GM04504 (cell line): ENCODE measurements at regions not wholly inside any gene's neighbourhood (a gene's known extent, or its start where the extent isn't known, plus 50 kb on each side); places are given as distances from the start of the nearest gene placed in this dataset.
"Not testable (repeated sequence)": the region's sequence is repeated elsewhere in the genome, so short reads cannot be mapped to it uniquely, and the experiment has no call there.

Source experiments
- DNase-seq: peaks from one replicate; pipeline ENCODE4 v3.0.0-alpha.2; 2012; ENCODE audit warnings: low read depth

DNA sequence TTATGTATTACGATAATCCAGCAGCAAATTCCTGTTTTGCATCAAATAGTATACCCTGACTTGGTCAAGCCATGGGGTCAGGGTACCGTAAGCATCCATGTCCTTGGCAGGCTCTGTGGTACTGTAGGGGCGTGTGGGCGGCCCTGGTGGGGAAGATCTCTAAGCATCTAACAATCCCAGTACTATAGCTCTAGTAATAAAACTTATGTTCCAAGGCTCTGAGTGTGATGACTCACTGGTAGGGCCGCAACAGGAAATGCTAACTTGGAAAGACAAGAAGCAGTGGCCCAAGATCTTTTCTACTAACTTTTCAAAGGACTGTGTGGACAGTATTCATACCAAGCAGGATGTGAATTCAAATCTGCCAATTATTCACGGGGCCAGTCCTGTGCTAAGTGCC lies 63.8 kb downstream of the CLEC18A start:
- not testable (repeated sequence) for DNase-seq

DNA sequence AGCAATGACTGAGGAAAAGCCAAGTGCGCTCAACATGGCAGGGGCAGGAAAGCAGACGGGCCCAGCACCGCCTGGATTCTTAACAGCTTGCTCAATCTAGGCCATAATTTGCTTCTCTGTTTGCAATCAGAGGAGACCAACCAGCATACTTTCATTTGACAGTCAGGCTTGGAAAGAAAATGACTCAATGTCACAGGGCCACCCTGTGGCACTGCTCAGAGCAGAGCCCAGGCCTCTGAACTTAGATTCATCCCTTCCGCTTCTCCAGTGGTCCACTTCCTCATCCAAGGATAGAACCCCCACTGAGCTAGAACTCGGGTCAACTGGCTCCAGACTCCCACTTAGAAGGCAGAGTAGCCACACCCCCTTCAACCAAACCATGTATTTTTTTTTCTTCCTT lies 65.6 kb downstream of the CLEC18A start:
- DNase-seq, result not testable (repeated sequence)

DNA sequence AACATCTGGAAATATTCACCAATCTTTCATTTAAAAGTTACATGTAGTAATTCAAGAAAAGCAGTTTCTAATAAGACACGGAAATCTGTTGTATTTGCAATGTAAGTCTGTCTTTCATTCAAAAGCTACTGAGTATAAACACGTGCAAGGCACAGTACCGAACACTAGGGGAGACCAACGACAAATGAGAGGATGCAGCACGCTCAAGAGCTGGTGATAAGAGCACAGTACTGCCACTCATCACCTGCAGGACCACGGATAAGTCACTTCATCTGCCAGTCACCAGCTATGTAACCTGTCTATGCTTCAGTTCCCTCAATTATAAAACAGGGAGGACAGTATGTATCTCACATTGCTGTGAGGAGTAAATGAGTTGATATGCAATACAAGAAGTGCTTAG lies 67.1 kb downstream of the CLEC18A start:
- DNase-seq, result no peak

DNA sequence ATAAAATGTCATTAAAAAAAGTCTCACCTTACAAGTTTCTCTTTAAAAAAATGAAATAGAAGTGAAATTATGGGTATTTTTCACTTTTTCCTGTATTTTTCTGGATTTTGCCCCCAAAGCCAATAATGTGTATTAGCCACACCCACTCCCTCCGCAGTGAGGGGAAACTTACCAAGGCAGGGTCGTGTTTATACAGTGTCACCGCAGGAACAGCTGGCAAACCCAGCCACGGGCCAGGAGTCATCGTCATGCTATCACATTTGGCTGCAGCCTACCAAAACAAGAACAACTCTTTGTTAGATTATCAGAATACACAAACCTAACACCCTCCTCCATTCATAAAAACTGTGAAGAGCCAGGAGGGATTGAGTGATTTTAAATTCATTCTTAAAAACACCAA lies 72.1 kb downstream of the CLEC18A start:
- DNase-seq, result not testable (repeated sequence)

DNA sequence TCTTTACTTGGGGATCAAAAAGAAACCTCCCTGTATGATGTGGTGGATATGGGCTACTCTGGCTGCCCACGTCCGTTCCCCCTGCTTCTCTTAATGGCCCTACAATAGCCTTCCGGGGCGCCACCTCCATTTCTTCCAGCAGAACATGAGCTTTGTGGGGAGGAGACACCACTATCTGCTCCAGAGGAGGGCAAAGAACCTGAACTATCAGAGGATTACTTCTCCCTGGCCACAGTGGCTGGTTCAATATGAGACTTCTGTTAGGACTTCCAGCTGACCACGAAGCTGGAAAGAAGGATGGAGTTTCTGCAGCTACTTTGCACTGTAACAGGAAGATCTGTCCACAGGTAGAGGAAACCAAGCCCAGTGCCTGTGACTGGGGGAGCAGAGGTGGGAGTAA lies 72.8 kb downstream of the CLEC18A start:
- DNase-seq, result not testable (repeated sequence)

DNA sequence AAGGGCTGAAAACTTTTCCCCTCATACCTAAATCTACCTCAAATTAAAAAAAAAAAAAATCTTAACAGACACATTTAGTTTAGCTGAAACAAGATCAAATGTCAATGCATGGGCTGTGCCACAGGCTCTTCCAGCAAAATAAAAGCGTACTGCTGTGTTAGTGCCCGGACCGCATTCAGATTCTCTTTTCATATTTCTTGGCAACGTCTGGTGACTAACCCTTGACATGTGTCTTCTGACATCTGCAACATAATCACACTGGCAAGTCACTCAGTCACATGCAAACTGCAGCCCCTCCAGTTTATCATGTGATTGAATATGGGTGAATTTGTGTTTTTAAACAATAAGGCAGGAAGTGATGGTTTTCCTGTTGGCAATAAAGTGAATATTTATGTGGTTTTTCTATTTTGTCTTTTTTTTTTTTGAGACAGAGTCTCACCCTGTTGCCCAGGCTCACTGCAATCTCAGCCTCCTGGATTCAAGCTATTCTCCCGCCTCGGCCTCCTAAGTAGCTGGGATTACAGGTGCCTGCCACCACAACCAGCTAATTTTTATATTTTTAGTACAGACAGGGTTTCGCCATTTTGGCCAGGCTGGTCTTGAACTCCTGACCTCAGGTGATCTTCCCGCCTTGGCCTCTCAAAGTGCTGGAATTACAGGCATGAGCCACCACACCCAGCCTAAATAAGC lies 75.2 kb downstream of the CLEC18A start:
- DNase-seq, result peak; percentile 31

DNA sequence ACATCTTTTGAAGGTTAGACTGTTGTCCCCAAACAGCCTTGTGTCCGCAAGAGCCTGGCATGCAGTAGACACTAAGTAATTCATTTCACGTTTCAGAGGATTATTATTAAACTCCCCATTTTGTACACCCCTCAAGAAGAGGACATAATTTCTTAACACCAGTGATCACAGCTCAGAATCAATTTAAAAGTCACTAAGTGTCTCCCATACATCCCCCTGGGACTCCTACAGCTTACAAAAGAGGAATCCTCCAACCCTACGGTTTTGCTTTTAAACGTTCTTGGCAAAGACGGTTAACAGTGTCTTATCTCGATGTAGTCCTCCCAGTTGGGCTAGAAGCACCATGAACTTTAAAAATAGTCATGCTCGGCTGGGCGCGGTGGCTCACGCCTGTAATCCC lies 81.2 kb upstream of the PDPR start:
- DNase-seq, result not testable (repeated sequence)

DNA sequence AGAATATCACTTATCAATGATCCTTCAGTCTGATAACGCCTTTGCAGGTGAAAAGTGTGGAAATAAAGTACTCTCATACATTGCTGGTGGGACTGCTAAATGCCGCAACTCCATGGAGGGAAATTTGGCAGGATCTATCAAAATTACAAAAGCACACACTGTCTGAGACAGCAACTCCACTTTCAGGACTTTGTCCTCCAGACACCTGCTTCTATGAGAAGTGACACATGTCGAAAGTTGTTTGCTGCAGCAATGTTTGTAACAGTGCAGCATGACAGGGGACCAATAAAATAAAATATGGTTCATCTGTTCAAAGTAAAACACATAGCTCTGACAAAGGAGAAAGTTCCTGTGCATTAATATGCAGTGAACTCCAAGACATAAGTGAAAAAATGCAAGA lies 76.2 kb upstream of the PDPR start:
- not testable (repeated sequence) for DNase-seq

DNA sequence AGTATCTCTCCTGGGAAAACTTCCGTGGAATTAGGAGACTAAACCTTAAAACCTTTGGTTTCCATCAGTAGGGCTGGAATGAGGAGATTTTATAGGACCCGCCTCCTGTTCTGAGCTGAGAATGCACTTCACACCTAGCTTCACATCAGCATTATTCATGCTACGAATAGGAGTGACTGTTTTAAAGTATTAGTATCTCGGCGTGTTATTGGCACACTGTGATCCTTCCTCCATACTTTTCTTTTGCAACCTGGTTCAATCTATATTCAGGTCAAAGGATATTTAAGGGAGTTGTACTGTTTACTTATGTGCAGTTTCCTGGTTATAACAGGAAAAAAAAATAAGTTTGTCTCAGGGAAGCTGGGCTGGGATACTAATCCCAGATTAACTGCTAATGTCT lies 73.6 kb upstream of the PDPR start:
- DNase-seq, result not testable (repeated sequence)

DNA sequence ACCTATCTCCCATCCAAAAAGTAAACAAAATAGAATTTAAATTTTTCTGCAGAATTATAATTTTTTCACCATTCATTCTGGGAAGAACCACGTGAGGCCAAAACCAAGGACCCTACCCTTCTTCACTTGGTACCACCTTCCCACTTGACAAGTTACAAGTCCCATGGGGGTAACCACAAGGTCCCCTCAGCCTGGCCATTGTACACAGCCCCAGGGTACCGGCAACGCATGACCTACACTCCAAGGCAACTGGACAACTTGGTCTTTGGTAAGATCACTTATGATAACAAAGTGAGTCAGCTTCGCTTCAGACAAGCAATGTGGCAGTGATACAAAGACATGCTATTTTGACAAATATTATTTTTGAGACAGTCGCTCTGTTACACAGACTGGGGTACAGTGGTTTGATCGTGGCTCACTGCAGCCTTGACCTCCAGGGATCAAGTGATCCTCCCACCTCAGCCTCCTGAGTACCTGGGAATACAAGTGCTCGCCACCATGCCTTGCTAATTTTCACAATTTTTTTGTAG lies 70.5 kb upstream of the PDPR start:
- not testable (repeated sequence) for DNase-seq

DNA sequence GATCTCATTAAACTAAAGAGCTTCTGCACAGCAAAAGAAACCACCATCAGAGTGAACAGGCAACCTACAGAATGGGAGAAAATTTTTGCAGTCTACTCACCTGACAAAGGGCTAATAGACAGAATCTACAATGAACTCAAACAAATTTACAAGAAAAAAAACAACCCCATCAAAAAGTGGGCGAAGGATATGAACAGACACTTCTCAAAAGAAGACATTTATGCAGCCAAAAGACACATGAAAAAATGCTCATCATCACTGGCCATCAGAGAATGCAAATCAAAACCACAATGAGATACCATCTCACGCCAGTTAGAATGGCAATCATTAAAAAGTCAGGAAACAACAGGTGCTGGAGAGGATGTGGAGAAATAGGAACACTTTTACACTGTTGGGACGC lies 67.6 kb upstream of the PDPR start:
- not testable (repeated sequence) for DNase-seq

DNA sequence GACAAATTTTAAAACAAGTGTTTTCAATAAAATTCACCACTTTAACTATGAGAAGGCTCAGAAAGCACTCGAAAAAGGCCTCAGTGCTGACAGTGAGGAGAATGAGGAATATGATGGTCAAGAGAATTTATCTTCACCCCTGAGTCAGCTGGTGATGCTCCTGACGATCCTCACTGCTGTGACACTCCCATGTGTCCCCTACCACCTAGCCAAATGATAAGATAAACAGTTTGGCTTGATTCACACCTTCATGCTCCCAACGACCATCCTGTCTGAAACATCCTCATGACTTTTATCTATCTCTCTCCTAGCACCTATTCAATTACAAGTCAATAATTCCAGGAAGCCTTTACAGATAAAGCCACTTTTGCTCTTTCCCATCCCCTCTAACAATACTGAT lies 66.0 kb upstream of the PDPR start:
- not testable (repeated sequence) for DNase-seq

DNA sequence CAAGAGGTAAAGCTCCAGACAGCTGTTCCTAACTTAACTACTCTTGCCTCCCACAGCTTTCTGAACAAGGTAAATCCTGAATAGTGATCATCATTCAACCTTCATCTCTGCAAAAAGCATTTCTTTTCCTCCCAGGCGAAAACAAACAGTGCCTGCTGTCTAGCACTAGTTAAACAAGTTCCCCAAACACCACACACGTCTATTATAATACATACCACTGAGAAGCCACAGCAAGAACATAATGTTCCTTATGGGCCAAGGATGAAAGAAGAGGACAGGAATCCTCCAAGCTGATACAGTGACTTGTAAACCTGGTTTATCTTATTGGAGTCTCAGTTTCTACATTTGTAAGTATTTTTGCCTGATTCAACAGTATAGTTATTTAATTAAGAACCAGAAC lies 56.1 kb upstream of the PDPR start:
- not testable (repeated sequence) for DNase-seq

DNA sequence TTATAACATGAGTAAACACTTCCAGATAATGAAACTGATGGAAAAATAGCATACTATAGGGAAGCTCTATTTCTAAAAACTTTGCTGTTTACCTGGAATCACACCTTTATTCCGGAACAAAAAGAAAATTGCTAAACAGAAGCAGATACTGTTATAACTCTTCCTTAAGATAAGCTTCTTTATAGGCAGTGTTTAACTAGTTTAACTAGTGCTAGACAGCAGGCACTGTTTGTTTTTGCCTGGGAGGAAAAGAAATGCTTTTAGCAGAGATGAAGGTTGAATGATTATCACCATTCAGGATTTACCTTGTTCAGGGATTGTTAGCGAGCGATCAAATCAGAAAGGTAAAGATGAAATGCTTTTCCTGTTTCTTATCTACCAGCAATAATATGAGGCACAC lies 54.7 kb upstream of the PDPR start:
- DNase-seq, result not testable (repeated sequence)

DNA sequence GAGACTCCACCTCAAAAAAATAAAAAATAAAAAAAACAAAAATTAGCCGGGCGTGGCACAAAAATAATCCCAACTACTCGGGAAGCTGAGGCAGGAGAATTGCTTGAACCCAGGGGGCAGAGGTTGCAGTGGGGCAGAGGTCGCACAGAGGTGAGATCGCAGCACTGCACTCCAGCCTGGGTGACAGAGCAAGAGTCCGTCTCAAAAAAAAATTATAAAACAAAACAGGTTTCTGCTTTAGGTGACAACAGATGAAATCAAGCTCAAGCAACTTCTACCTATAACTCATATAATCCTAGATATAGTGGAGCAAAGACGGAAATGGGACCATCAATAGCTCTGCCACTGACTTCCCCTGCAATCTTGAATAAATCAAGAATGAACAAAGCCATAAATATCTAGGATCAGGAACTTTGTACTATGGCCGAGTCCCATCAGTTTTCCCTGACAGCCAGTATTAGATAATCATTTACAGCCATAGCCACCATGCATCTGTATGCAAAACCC lies 53.6 kb upstream of the PDPR start:
- DNase-seq, result not testable (repeated sequence)

DNA sequence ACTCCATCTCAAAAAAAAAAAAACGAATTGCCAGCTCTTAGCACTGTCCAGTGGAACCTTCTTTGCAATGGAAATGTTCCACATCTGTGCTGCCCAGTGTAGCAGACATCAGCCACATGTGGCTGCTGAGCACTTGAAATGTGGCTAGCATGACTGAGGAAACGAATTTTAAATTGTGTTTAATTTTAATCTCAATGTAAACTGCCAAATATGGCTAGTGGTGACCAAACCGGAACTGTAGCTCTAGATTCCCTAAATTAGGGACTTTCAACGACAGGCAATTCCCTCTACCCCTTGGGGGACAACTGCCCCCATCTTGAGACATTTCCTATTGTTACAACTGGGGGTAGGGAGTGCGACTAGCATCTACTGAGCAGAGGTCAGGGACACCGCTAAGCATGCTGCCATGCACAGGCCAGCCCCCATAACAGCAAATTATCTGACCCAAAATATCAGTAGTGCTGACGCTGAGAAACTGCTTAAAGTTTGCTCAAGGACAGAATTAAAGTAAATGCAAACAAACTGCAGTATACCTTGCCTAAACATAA lies 52.4 kb upstream of the PDPR start:
- DNase-seq, result not testable (repeated sequence)

DNA sequence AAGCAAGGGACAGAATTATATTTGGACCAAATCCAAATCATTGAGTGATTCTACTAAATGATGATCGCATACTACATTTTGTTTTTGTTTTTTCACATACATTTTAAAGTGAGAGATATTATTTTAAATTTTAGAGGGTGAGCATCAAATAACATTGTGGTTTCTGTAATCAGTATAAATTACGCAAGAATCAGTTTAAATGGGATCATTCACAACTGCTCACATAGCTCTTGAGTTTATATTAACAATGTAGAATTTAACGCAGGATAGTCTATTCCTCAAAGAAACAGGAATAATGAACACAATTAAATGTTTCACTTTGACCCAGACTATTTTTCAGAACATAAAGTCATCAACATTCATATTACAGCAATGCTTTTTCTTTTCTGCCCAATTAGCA lies 51.2 kb upstream of the PDPR start:
- not testable (repeated sequence) for DNase-seq
